ENCODE measurements at regions not wholly inside any gene's neighbourhood (a gene's known extent, or its start where the extent isn't known, plus 50 kb on each side); places are given as distances from the start of the nearest gene placed in this dataset.

GRCh38 chr12:130266751-130267150 lies 70.9 kb upstream of the PIWIL1 start:
- Mint-ChIP-seq H3K27me3 (no peaks in the 10 kb centered on the region), H3K9me3 (no peaks in the 10 kb centered on the region), H3K4me1 (ENCODE audit: low read depth) (no peaks in the 10 kb centered on the region), H3K4me3 (no peak overlapping the region), H3K36me3 (ENCODE audit: low read depth) (no peaks in the 10 kb centered on the region), H3K27ac (no peak overlapping the region)
- no peak for DNase-seq
- no peaks in the 10 kb centered on the region for H3K27me3 ChIP-seq (ENCODE audit: control insufficient read depth in 1 of 2, insufficient read depth in 2 of 2, low read length in 2 of 2)
- no peak for TF ChIP-seq CTCF (IDR thresholded peaks at IDR 0.05)
- no peak overlapping the region for H3K4me3 ChIP-seq (ENCODE audit: low read length)
- no peaks in the 10 kb centered on the region for H3K4me1 ChIP-seq (ENCODE audit: insufficient read depth, low read length)
- no peaks in the 10 kb centered on the region for H3K9me3 ChIP-seq (ENCODE audit: control insufficient read depth in 1 of 2, insufficient read depth in 1 of 2, low read length in 2 of 2)
- no peak overlapping the region for H3K27ac ChIP-seq (ENCODE audit: low read depth in 1 of 2, low read length in 2 of 2)
- ATAC-seq (ENCODE audit: poor library complexity), result no peak
- CTCF ChIA-PET, result no interaction called here
- no peaks in the 10 kb centered on the region for H3K36me3 ChIP-seq (ENCODE audit: insufficient read depth, low read length)
- intact Hi-C loops (cut with DNase I, micrococcal nuclease), result no loop called here
- POLR2A ChIA-PET, result no interaction called here

- no peaks in the 10 kb centered on the region for H3K9me3 Mint-ChIP-seq
- H3K27me3 Mint-ChIP-seq, result peaks cover 15% of the 10 kb centered on the region
- ChIA-PET POLR2A (no interaction called here), CTCF (no interaction called here)
- intact Hi-C loops (cut with DNase I, micrococcal nuclease), result loop anchor here in 1 of 2 experiments (5.0 kb wide), 1 partner anchor 467 kb away; no protein-coding TSS in a partner anchor
- Histone ChIP-seq H3K4me1 (ENCODE audit: insufficient read depth, low read length) (no peaks in the 10 kb centered on the region), H3K27ac (ENCODE audit: low read depth in 1 of 2, low read length in 2 of 2) (no peak overlapping the region), H3K9me3 (ENCODE audit: control insufficient read depth in 1 of 2, insufficient read depth in 1 of 2, low read length in 2 of 2) (peaks cover 0 to 14% of the 10 kb centered on the region in 2 experiments), H3K36me3 (ENCODE audit: insufficient read depth, low read length) (no peaks in the 10 kb centered on the region), H3K27me3 (ENCODE audit: control insufficient read depth in 1 of 2, insufficient read depth in 2 of 2, low read length in 2 of 2) (peaks cover 0 to 5% of the 10 kb centered on the region in 2 experiments), H3K4me3 (ENCODE audit: low read length) (no peak overlapping the region)
- no peaks in the 10 kb centered on the region for H3K36me3 Mint-ChIP-seq (ENCODE audit: low read depth)
- DNase-seq, result peak in 1 of 14 experiments; percentile 4
- H3K4me3 Mint-ChIP-seq, result no peak overlapping the region
- H3K27ac Mint-ChIP-seq, result no peak overlapping the region
- peaks cover 4% of the 10 kb centered on the region for H3K4me1 Mint-ChIP-seq (ENCODE audit: low read depth)
- ATAC-seq (ENCODE audit: poor library complexity), result no peak
- TF ChIP-seq CTCF (IDR thresholded peaks at IDR 0.05), result no peak
Observed at GRCh38 chr12:130280231-130280630, 57.5 kb upstream of the PIWIL1 start.

- no peak for DNase-seq
- POLR2A ChIA-PET, result no interaction called here
- intact Hi-C loops (cut with DNase I, micrococcal nuclease), result loop anchor here (1.0 to 5.0 kb wide), 2 partner anchors 55 to 467 kb away; no protein-coding TSS in a partner anchor
Observed at GRCh38 chr12:130280742-130281141, 56.9 kb upstream of the PIWIL1 start.

More at GRCh38 chr12:130280742-130281141, 56.9 kb upstream of the PIWIL1 start:
- Histone ChIP-seq H3K4me1 (ENCODE audit: insufficient read depth, low read length) (no peaks in the 10 kb centered on the region), H3K27ac (ENCODE audit: low read depth in 1 of 2, low read length in 2 of 2) (no peak overlapping the region), H3K27me3 (ENCODE audit: control insufficient read depth in 1 of 2, insufficient read depth in 2 of 2, low read length in 2 of 2) (peaks cover 0 to 3% of the 10 kb centered on the region in 2 experiments), H3K9me3 (ENCODE audit: control insufficient read depth in 1 of 2, insufficient read depth in 1 of 2, low read length in 2 of 2) (peaks cover 0 to 14% of the 10 kb centered on the region in 2 experiments), H3K36me3 (ENCODE audit: insufficient read depth, low read length) (no peaks in the 10 kb centered on the region), H3K4me3 (ENCODE audit: low read length) (no peak overlapping the region)
- no peak for TF ChIP-seq CTCF (IDR thresholded peaks at IDR 0.05)
- Mint-ChIP-seq H3K4me1 (ENCODE audit: low read depth) (peaks cover 4% of the 10 kb centered on the region), H3K36me3 (ENCODE audit: low read depth) (no peaks in the 10 kb centered on the region), H3K9me3 (no peaks in the 10 kb centered on the region), H3K27ac (no peak overlapping the region), H3K4me3 (no peak overlapping the region), H3K27me3 (peaks cover 13% of the 10 kb centered on the region)
- ATAC-seq (ENCODE audit: poor library complexity), result no peak
- CTCF ChIA-PET, result no interaction called here

Data from CD4-positive, alpha-beta T cell (primary cell).